CD14-positive monocyte (primary cell): ENCODE measurements at regions not wholly inside any gene's neighbourhood (a gene's known extent, or its start where the extent isn't known, plus 50 kb on each side); places are given as distances from the start of the nearest gene placed in this dataset.

Experiments
- DNase-seq, 3 donors: peaks; one replicate each; pipeline ENCODE4 v3.0.0-alpha.2; 2011 to 2022
- H2AFZ ChIP-seq: 2 replicates; pipeline ENCODE4 v1.6.0; 2012; ENCODE audit warnings: mild to moderate bottlenecking, low read depth, low read length, inconsistent platforms; ENCODE audit not compliant: insufficient read depth, poor library complexity, severe bottlenecking
- H3K27ac ChIP-seq, 2 donors: 1 replicate in 1 of 2; 2 replicates in 1 of 2; pipeline ENCODE4 v1.5.1; 2012 to 2013; ENCODE audit warnings: low read length in 2 of 2, control low read depth in 1 of 2, inconsistent platforms in 1 of 2, low read depth in 1 of 2, mild to moderate bottlenecking in 1 of 2
- H3K27me3 ChIP-seq, 2 donors: one replicate each; pipeline versions ENCODE4 v1.6.0 to v1.6.1; 2011 to 2013; ENCODE audit warnings: low read length in 2 of 2; ENCODE audit not compliant: control insufficient read depth in 2 of 2, insufficient read depth in 2 of 2
- H3K36me3 ChIP-seq, 2 donors: replicated peaks in 1 of 2; 1 replicate in 1 of 2; 2 replicates in 1 of 2; pipeline versions ENCODE4 v1.5.1 to v1.6.1; 2012 to 2013; ENCODE audit warnings: low read length in 2 of 2, control low read depth in 1 of 2, inconsistent platforms in 1 of 2, mild to moderate bottlenecking in 1 of 2; ENCODE audit not compliant: insufficient read depth in 2 of 2, control insufficient read depth in 1 of 2
- H3K4me1 ChIP-seq, 2 donors: 1 replicate in 1 of 2; 2 replicates in 1 of 2; pipeline versions ENCODE4 v1.5.1 to v1.6.1; 2012 to 2013; ENCODE audit warnings: low read length in 2 of 2, control low read depth in 1 of 2, inconsistent platforms in 1 of 2, mild to moderate bottlenecking in 1 of 2, moderate library complexity in 1 of 2; ENCODE audit not compliant: insufficient read depth in 2 of 2, control insufficient read depth in 1 of 2
- H3K4me2 ChIP-seq: replicated peaks from 2 replicates; pipeline ENCODE3; 2012; ENCODE audit warnings: low read length, moderate library complexity, mild to moderate bottlenecking; ENCODE audit not compliant: poor library complexity, severe bottlenecking; ENCODE audit errors: extremely low read depth
- H3K4me3 ChIP-seq, 3 experiments: fragments of 200-600 bp in 1 of 3; sonication (generic) in 1 of 3; replicated peaks in 1 of 3; 1 replicate in 2 of 3; 2 replicates in 1 of 3; pipeline ENCODE4 v1.5.1; 2011 to 2013; ENCODE audit warnings: low read length in 3 of 3, mild to moderate bottlenecking in 3 of 3, control low read depth in 2 of 3, low read depth in 2 of 3, inconsistent platforms in 1 of 3, moderate library complexity in 1 of 3
- H3K79me2 ChIP-seq: 2 replicates; pipeline ENCODE4 v1.6.0; 2012; ENCODE audit warnings: mild to moderate bottlenecking, control low read depth, inconsistent platforms, low read length, moderate library complexity; ENCODE audit not compliant: insufficient read depth
- H3K9ac ChIP-seq: 2 replicates; pipeline ENCODE4 v1.6.0; 2017; ENCODE audit warnings: low read length, mild to moderate bottlenecking; ENCODE audit not compliant: insufficient read depth, poor library complexity, severe bottlenecking
- H3K9me3 ChIP-seq, 2 donors: replicated peaks in 1 of 2; 1 replicate in 1 of 2; 2 replicates in 1 of 2; pipeline versions ENCODE4 v1.5.1 to v1.6.1; 2012 to 2013; ENCODE audit warnings: low read length in 2 of 2, control low read depth in 1 of 2; ENCODE audit not compliant: control insufficient read depth in 1 of 2, insufficient read depth in 1 of 2
- H4K20me1 ChIP-seq: 2 replicates; pipeline ENCODE4 v1.6.0; 2012; ENCODE audit warnings: mild to moderate bottlenecking, low read length, control low read depth, moderate library complexity; ENCODE audit not compliant: insufficient read depth
- H3K27ac Mint-ChIP-seq, 7 donors: one replicate each; pipeline ENCODE4 v1.8.0; 2020; ENCODE audit warnings: mild to moderate bottlenecking in 7 of 7, mixed read lengths in 7 of 7, moderate library complexity in 6 of 7, inconsistent platforms in 2 of 7
- H3K27me3 Mint-ChIP-seq, 3 donors: one replicate each; pipeline ENCODE4 v1.8.0; 2021 to 2022; ENCODE audit warnings: low read depth in 3 of 3, mild to moderate bottlenecking in 3 of 3, mixed read lengths in 3 of 3, moderate library complexity in 3 of 3, inconsistent platforms in 1 of 3
- H3K36me3 Mint-ChIP-seq, 2 donors: one replicate each; pipeline ENCODE4 v1.8.0; 2020; ENCODE audit warnings: mixed read lengths in 2 of 2, inconsistent platforms in 1 of 2, mild to moderate bottlenecking in 1 of 2
- H3K4me1 Mint-ChIP-seq: one replicate; pipeline ENCODE4 v1.8.0; 2020; ENCODE audit warnings: mild to moderate bottlenecking, mixed read lengths
- H3K4me3 Mint-ChIP-seq, 2 donors: one replicate each; pipeline ENCODE4 v1.8.0; 2020; ENCODE audit warnings: mild to moderate bottlenecking in 2 of 2, mixed read lengths in 2 of 2, moderate library complexity in 1 of 2
- H3K9me3 Mint-ChIP-seq, 7 donors: one replicate each; pipeline ENCODE4 v1.8.0; 2020 to 2022; ENCODE audit warnings: mixed read lengths in 7 of 7, mild to moderate bottlenecking in 6 of 7, moderate library complexity in 6 of 7, inconsistent platforms in 2 of 7
- WGBS: methylation state at CpG from one replicate; pipeline ENCODE4 v1.1.5; 2013; ENCODE audit warnings: missing lambda C conversion rate; ENCODE audit not compliant: insufficient coverage; 5-methylcytosine and 5-hydroxymethylcytosine counted together
- intact Hi-C, 2 donors: fragments of 100-400 bp; cut with micrococcal nuclease; formaldehyde crosslinking; loops; one replicate each; pipeline versions ENCODE4 v1.15.0 to v1.15.1; 2023
- TF ChIP-seq, protein P1 (sequence below): fragments of 200-600 bp; IDR thresholded peaks from one replicate; pipeline ENCODE4 v1.8.0; 2022; ENCODE audit warnings: antibody characterized with exemption, mild to moderate bottlenecking

DNA sequence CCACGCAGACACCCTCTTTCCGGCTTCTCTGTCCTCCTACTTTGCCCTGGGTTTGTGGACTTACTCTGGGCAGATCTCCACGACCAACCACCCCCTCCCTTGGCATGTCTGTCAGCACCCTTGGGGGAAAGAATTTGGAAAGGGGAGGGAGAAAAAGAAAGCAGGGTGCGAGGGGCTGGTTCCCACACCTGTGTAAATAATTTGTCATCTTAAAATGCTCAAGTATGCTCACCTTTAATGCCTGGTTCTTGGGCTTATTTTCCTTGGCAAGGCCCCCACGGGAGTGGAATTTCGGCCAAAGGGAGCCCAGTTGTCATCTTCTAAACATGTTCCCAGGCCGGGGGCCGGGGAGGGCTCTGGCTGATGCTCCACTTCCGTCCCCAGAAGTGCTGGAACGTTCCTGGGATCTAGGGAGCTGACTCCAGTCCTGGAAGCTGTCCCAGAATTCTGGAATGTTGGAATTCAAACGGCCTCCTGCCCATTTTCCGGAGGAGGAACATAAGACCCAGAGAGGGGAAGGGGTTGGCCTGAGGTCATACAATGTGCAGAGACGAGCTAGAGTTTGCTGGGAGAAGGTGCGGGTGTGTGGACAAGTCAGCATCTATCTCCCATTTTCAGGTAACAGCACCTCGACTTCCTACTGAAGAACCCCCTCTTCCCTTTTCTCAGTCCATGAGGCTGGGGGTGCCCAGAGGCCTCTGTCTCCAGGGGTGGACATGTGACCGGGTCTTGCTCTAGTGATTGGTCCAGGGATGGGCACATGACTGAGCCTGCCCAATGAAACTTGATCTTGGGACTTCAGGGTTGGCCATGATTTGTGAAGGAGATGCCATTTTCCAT, 122.3 kb downstream of the CEBPB start:
- no peak overlapping the region for H3K4me3 ChIP-seq
- intact Hi-C loops, result loop anchor here in 1 of 2 donors (5.0 kb wide), 1 partner anchor 34 kb away; no protein-coding TSS in a partner anchor
- TF ChIP-seq, protein P1, sequence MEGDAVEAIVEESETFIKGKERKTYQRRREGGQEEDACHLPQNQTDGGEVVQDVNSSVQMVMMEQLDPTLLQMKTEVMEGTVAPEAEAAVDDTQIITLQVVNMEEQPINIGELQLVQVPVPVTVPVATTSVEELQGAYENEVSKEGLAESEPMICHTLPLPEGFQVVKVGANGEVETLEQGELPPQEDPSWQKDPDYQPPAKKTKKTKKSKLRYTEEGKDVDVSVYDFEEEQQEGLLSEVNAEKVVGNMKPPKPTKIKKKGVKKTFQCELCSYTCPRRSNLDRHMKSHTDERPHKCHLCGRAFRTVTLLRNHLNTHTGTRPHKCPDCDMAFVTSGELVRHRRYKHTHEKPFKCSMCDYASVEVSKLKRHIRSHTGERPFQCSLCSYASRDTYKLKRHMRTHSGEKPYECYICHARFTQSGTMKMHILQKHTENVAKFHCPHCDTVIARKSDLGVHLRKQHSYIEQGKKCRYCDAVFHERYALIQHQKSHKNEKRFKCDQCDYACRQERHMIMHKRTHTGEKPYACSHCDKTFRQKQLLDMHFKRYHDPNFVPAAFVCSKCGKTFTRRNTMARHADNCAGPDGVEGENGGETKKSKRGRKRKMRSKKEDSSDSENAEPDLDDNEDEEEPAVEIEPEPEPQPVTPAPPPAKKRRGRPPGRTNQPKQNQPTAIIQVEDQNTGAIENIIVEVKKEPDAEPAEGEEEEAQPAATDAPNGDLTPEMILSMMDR, result no peak
- peaks cover 36% of the 10 kb centered on the region for H3K4me1 Mint-ChIP-seq
- no peak overlapping the region for H3K4me2 ChIP-seq
- H3K9me3 Mint-ChIP-seq, result peaks cover 0 to 4% (median 2%) of the 10 kb centered on the region in 7 donors
- no peaks in the 10 kb centered on the region for H3K36me3 ChIP-seq
- no peaks in the 10 kb centered on the region for H3K79me2 ChIP-seq
- H3K9me3 ChIP-seq, result no peaks in the 10 kb centered on the region
- no peak overlapping the region for H3K4me3 Mint-ChIP-seq
- WGBS, result 89% methylated on average over 10 of the region's 16 CpGs
- H4K20me1 ChIP-seq, result no peaks in the 10 kb centered on the region
- no peaks in the 10 kb centered on the region for H3K27me3 ChIP-seq
- H3K9ac ChIP-seq, result no peak overlapping the region
- H3K27ac ChIP-seq, result no peak overlapping the region
- H3K4me1 ChIP-seq, result peaks cover 22 to 23% of the 10 kb centered on the region in 2 donors
- H2AFZ ChIP-seq, result no peak overlapping the region
- peak in 1 of 3 donors; percentile 30 for DNase-seq
- H3K27ac Mint-ChIP-seq, result no peak overlapping the region
- peaks cover 3 to 6% (median 4%) of the 10 kb centered on the region in 3 donors for H3K27me3 Mint-ChIP-seq
- peaks cover 0 to 8% of the 10 kb centered on the region in 2 donors for H3K36me3 Mint-ChIP-seq

DNA sequence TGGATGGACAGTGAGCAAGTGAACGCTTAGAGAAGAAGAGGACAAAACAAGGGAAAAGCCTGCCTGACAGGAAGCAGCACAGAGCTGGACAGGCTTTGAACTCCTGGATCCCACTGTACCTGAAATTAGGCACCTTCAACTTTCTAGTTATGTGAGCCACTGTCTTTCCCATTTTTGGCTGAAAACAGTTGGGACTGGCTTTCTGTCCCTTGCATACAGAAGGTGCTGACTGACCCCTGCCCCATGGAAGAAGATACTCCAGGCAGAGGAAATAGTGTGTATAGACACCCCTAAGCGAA, 122.8 kb downstream of the CEBPB start:
- TF ChIP-seq, protein P1, result no peak
- intact Hi-C loops, result loop anchor here in 1 of 2 donors (5.0 kb wide), 1 partner anchor 34 kb away; no protein-coding TSS in a partner anchor
- WGBS, result 90% methylated on average over 2 of the region's 2 CpGs
- H3K4me1 ChIP-seq, result peaks cover 20 to 23% of the 10 kb centered on the region in 2 donors
- DNase-seq, result no peak
- H3K9me3 ChIP-seq, result no peaks in the 10 kb centered on the region
- H3K9ac ChIP-seq, result no peak overlapping the region
- H3K4me3 ChIP-seq, result no peak overlapping the region
- H3K27me3 ChIP-seq, result no peaks in the 10 kb centered on the region
- no peak overlapping the region for H2AFZ ChIP-seq
- no peaks in the 10 kb centered on the region for H4K20me1 ChIP-seq
- no peaks in the 10 kb centered on the region for H3K79me2 ChIP-seq
- H3K27me3 Mint-ChIP-seq, result peaks cover 3 to 6% (median 4%) of the 10 kb centered on the region in 3 donors
- H3K36me3 Mint-ChIP-seq, result peaks cover 0 to 8% of the 10 kb centered on the region in 2 donors
- no peak overlapping the region for H3K4me2 ChIP-seq
- no peak overlapping the region for H3K27ac ChIP-seq
- peaks cover 36% of the 10 kb centered on the region for H3K4me1 Mint-ChIP-seq
- peaks cover 0 to 4% (median 2%) of the 10 kb centered on the region in 7 donors for H3K9me3 Mint-ChIP-seq
- no peaks in the 10 kb centered on the region for H3K36me3 ChIP-seq
- no peak overlapping the region for H3K4me3 Mint-ChIP-seq
- no peak overlapping the region for H3K27ac Mint-ChIP-seq
